AG10803 (cell line): ENCODE measurements at regions not wholly inside any gene's neighbourhood (a gene's known extent, or its start where the extent isn't known, plus 50 kb on each side); places are given as distances from the start of the nearest gene placed in this dataset.

Source experiments
- DNase-seq: peaks from one replicate; pipeline ENCODE4 v3.0.0; 2010; ENCODE audit warnings: low read depth
- H3K4me3 ChIP-seq: 2 replicates; pipeline ENCODE4 v1.5.1; 2011; ENCODE audit warnings: mild to moderate bottlenecking, low read length, control low read depth
- CTCF ChIP-seq: conservative IDR thresholded peaks from 2 replicates; pipeline ENCODE4 v1.5.1; 2011; ENCODE audit warnings: mild to moderate bottlenecking, low read length, control low read depth, inconsistent platforms

DNA sequence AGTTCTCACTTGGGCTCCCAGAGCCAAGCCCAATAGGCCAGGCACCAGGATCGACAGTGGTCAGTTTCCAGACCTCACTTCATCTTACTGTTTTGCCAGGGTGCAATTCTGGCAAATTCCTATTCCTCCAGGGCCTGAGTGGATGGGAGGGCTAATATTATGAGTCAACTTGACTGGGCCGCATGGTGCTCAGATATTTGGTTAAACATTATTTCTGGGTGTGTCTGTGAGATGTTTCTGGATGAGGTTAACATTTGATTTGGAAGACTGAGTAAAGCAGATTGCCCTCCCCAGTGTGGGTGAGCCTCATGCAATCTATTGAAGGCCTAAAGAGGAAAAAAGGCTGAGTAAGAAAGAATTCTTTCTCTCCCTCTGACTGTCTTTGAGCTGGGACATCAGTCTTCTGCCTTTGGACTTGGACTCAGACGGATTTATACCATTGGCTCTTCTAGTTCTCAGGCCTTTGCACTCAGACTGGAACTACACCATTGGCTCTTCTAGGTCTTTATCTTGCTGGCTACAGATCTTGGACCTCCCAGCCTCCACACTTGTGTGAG lies 132.9 kb upstream of the ZBED5 start:
- no peak overlapping the region for H3K4me3 ChIP-seq
- peak; percentile 11 for DNase-seq
- TF ChIP-seq CTCF, result no peak

- no peak for TF ChIP-seq CTCF
- DNase-seq, result no peak
Measured at GRCh38 chr11:10990160-10990559, 132.3 kb upstream of the ZBED5 start.

GRCh38 chr11:10986006-10986405 lies 128.2 kb upstream of the ZBED5 start:
- no peak for DNase-seq
- no peak overlapping the region for H3K4me3 ChIP-seq
- TF ChIP-seq CTCF, result no peak

More at GRCh38 chr11:10990160-10990559, 132.3 kb upstream of the ZBED5 start:
- no peak overlapping the region for H3K4me3 ChIP-seq

GRCh38 chr11:10984742-10985141 lies 126.9 kb upstream of the ZBED5 start:
- H3K4me3 ChIP-seq, result no peak overlapping the region
- DNase-seq, result no peak
- TF ChIP-seq CTCF, result no peak

- no peak overlapping the region for H3K4me3 ChIP-seq
- no peak for DNase-seq
- TF ChIP-seq CTCF, result no peak
Measured at GRCh38 chr11:10984250-10984649, 126.4 kb upstream of the ZBED5 start.

GRCh38 chr11:10982704-10983510 lies 125.1 kb upstream of the ZBED5 start:
- no peak for TF ChIP-seq CTCF
- DNase-seq, result no peak

DNA sequence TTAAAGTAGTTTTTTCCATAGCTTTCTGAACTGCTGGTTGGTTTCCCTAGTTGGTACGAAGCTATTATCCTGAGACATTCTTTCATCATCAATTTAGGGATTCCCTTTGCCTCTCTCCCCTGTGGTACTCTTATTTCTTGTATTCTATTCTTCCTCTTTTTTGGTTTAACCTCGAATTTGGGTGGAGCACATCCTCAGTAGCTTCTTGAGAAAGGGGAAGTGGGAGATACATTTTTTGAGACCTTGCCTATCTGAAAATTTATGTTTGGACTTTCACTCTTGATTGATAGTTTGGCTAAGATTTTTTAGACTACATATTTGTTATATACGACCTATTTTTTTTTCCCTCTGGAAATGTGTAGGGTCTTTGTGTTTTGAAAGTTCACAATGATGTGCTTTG lies 121.7 kb upstream of the ZBED5 start:
- no peak for DNase-seq
- no peak for TF ChIP-seq CTCF
- no peak overlapping the region for H3K4me3 ChIP-seq

More at GRCh38 chr11:10982704-10983510, 125.1 kb upstream of the ZBED5 start:
- no peak overlapping the region for H3K4me3 ChIP-seq
